Muscle layer of duodenum (tissue), 2 donors: ENCODE measurements at regions not wholly inside any gene's neighbourhood (a gene's known extent, or its start where the extent isn't known, plus 50 kb on each side); places are given as distances from the start of the nearest gene placed in this dataset.

Experiments used
- H3K27ac ChIP-seq: one replicate; pipeline ENCODE4 v1.7.0; 2013; ENCODE audit warnings: mild to moderate bottlenecking, low read length
- H3K27me3 ChIP-seq: one replicate; pipeline ENCODE4 v1.7.0; 2013; ENCODE audit warnings: low read depth, mild to moderate bottlenecking, control low read depth, low read length
- H3K36me3 ChIP-seq, 2 donors: one replicate each; pipeline ENCODE4 v1.7.0; 2013; ENCODE audit warnings: low read length in 2 of 2, control low read depth in 1 of 2, mild to moderate bottlenecking in 1 of 2; ENCODE audit not compliant: insufficient read depth in 2 of 2, control insufficient read depth in 1 of 2
- H3K4me1 ChIP-seq, 2 donors: one replicate each; pipeline ENCODE4 v1.7.0; 2013; ENCODE audit warnings: low read length in 2 of 2, mild to moderate bottlenecking in 2 of 2, control low read depth in 1 of 2, moderate library complexity in 1 of 2; ENCODE audit not compliant: insufficient read depth in 2 of 2, control insufficient read depth in 1 of 2
- H3K4me3 ChIP-seq, 2 donors: one replicate each; pipeline ENCODE4 v1.7.0; 2013; ENCODE audit warnings: low read length in 2 of 2, low read depth in 1 of 2, mild to moderate bottlenecking in 1 of 2
- H3K9me3 ChIP-seq, 2 donors: one replicate each; pipeline ENCODE4 v1.7.0; 2013; ENCODE audit warnings: low read length in 2 of 2, control low read depth in 1 of 2, mild to moderate bottlenecking in 1 of 2; ENCODE audit not compliant: control insufficient read depth in 1 of 2
- donor health status: healthy.

DNA sequence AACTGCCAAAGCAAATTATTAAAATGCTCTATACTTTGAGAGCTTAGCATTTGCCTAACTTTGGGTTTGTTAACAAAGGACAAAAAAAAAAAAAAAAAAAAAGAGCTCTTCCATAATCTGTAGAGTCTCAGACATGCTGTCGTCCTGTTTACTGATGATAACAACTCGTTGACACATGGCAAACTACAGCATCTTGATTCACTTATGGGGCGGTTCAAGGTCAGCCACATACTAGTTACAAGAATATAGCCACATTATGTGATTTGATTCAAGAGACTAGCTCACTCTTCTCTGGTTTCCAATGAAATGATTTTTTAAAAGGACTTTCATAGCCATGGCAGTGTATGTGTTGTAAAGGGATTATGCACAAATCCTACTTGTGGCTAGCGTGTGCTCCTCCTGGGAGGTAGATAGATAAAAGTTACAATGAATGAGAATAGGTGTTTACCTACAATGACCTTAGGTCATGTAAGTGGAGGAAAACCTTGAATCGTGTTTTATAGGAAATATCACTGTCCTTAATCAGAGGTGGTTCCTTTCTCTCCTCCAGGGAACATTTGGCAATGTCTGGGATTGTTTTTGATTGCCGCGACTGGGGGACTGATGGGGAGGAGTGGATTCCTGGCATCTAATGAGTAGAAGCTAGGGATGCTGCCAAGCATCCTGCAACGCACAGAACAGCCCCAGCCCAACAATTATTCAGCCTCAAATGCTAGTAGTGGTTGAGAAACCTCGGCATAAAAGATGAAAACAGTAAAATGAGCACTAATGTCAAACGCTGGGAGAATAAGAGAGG is 969.2 kb upstream of the SLC35B3 start:
- Histone ChIP-seq H3K27me3 (no peaks in the 10 kb centered on the region), H3K36me3 (no peaks in the 10 kb centered on the region), H3K9me3 (no peaks in the 10 kb centered on the region), H3K27ac (no peak overlapping the region), H3K4me3 (no peak overlapping the region), H3K4me1 (no peaks in the 10 kb centered on the region)

- no peaks in the 10 kb centered on the region for H3K36me3 ChIP-seq
- H3K27ac ChIP-seq = no peak overlapping the region
- no peaks in the 10 kb centered on the region for H3K9me3 ChIP-seq
- H3K27me3 ChIP-seq = no peaks in the 10 kb centered on the region
- no peaks in the 10 kb centered on the region for H3K4me1 ChIP-seq
- H3K4me3 ChIP-seq = no peak overlapping the region
Observed at GRCh38 chr6:9403736-9404135, 968.4 kb upstream of the SLC35B3 start.

- no peaks in the 10 kb centered on the region for H3K27me3 ChIP-seq
- no peak overlapping the region for H3K4me3 ChIP-seq
- no peaks in the 10 kb centered on the region for H3K4me1 ChIP-seq
- no peaks in the 10 kb centered on the region for H3K9me3 ChIP-seq
- no peak overlapping the region for H3K27ac ChIP-seq
- no peaks in the 10 kb centered on the region for H3K36me3 ChIP-seq
Observed at GRCh38 chr6:9401960-9402359, 966.6 kb upstream of the SLC35B3 start.

- H3K27ac ChIP-seq = no peak overlapping the region
- H3K4me3 ChIP-seq = no peak overlapping the region
- no peaks in the 10 kb centered on the region for H3K4me1 ChIP-seq
- no peaks in the 10 kb centered on the region for H3K36me3 ChIP-seq
- no peaks in the 10 kb centered on the region for H3K9me3 ChIP-seq
- H3K27me3 ChIP-seq = no peaks in the 10 kb centered on the region
Observed at GRCh38 chr6:9399916-9400315, 964.6 kb upstream of the SLC35B3 start.

GRCh38 chr6:9398767-9399373 is 963.5 kb upstream of the SLC35B3 start:
- no peaks in the 10 kb centered on the region for H3K9me3 ChIP-seq
- no peak overlapping the region for H3K27ac ChIP-seq
- no peak overlapping the region for H3K4me3 ChIP-seq
- no peaks in the 10 kb centered on the region for H3K36me3 ChIP-seq
- no peaks in the 10 kb centered on the region for H3K27me3 ChIP-seq
- H3K4me1 ChIP-seq = no peaks in the 10 kb centered on the region

DNA sequence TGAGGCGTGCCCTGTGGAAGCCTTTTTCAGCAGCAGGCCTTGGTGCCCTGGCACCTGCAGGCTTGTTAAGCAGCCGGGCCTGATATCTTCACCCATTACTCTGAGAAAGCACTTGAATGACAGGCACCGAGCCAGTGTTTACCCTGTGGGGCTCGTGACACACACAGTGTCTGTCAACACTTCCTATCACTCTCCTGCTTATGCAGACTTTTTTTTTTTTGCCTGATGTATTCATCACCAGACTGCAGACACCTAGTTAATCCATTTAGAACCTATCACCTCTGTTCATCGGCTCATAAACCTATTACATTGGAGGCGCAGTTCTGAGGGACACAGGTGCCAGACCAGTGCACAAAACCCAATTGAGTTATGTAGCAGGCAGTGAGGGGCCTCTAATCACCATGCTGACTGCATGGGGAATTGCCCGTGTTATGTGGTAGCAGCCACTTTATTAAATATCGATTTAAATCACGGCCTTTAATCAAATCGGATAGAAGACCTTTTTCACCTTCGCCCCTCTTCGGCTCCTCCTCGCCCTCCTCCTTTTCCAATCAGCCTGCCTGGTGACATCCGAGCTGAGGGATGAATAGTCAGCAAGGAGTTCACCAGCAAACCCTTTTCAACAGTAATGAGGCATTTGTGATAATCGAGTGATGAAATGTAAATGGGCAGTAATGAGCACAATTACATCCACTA is 962.9 kb upstream of the SLC35B3 start:
- Histone ChIP-seq H3K27me3 (no peaks in the 10 kb centered on the region), H3K4me1 (no peaks in the 10 kb centered on the region), H3K4me3 (no peak overlapping the region), H3K9me3 (no peaks in the 10 kb centered on the region), H3K36me3 (no peaks in the 10 kb centered on the region), H3K27ac (no peak overlapping the region)

GRCh38 chr6:9388596-9388995 is 953.3 kb upstream of the SLC35B3 start:
- Histone ChIP-seq H3K4me3 (no peak overlapping the region), H3K9me3 (no peaks in the 10 kb centered on the region), H3K36me3 (no peaks in the 10 kb centered on the region), H3K27ac (no peak overlapping the region), H3K4me1 (no peaks in the 10 kb centered on the region), H3K27me3 (no peaks in the 10 kb centered on the region)

- no peaks in the 10 kb centered on the region for H3K27me3 ChIP-seq
Observed at GRCh38 chr6:9380568-9380967, 945.2 kb upstream of the SLC35B3 start.

DNA sequence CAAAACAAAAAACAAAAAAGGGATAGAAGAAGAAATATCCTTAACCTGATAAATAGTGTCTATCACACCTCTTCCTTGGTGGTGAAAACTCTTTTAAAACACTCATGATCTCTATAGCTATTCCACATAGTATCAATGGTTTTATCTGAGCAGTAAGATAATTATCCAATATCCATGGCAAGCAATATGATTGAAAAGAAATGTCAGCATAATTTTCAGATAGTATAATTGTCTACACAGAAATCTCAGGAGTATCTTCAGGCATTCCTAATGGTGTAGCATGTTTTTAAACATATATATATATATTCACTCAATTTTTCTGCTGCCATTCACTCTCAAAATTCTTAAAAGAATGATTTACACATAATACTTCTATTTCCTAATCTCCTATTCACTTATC is 938.0 kb upstream of the SLC35B3 start:
- no peaks in the 10 kb centered on the region for H3K27me3 ChIP-seq
- H3K36me3 ChIP-seq = no peaks in the 10 kb centered on the region
- H3K4me3 ChIP-seq = no peak overlapping the region
- H3K9me3 ChIP-seq = no peaks in the 10 kb centered on the region
- no peak overlapping the region for H3K27ac ChIP-seq
- H3K4me1 ChIP-seq = no peaks in the 10 kb centered on the region

More at GRCh38 chr6:9380568-9380967, 945.2 kb upstream of the SLC35B3 start:
- no peaks in the 10 kb centered on the region for H3K9me3 ChIP-seq
- no peak overlapping the region for H3K4me3 ChIP-seq
- H3K36me3 ChIP-seq = no peaks in the 10 kb centered on the region
- H3K27ac ChIP-seq = no peak overlapping the region
- no peaks in the 10 kb centered on the region for H3K4me1 ChIP-seq

DNA sequence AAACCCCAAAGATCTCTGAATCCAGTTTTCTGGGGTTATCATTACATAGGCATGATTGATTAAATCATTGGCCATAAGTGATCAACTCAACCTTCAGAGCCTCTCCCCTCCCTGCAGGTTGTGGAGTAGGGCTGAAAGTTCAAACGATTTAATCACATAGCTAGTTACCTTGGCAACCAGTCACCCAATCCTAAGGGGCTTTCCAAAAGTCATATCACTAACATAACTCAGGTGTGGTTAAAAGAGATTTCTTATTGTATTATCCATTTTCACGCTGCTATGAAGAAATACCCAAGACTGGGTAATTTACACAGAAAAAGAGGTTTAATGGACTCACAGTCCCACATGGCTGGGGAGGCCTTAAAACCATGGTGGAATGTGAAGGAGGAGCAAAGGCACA is 935.1 kb upstream of the SLC35B3 start:
- Histone ChIP-seq H3K9me3 (no peaks in the 10 kb centered on the region), H3K27me3 (no peaks in the 10 kb centered on the region), H3K27ac (no peak overlapping the region), H3K4me1 (no peaks in the 10 kb centered on the region), H3K36me3 (no peaks in the 10 kb centered on the region), H3K4me3 (no peak overlapping the region)

DNA sequence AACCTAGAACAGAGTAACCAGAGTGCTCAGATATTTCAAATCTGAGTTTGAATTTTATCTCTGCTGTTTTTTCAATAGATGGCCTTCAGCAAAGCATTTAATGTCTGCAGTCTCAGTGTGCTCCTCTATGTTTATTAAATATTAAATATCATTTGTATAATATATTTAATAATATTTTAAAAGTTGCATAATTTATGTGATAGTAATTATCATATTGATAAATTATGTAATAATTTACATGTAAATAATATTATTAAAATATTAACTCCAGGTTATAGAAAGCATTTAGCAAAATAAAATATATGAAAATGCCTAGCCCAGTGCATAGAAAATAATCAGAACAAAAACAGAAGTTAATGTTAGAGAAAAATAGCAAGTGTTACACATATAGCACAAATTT is 930.0 kb upstream of the SLC35B3 start:
- peaks cover 3% of the 10 kb centered on the region in 2 donors for H3K9me3 ChIP-seq
- H3K4me1 ChIP-seq = no peaks in the 10 kb centered on the region
- H3K36me3 ChIP-seq = no peaks in the 10 kb centered on the region
- H3K4me3 ChIP-seq = no peak overlapping the region
- no peak overlapping the region for H3K27ac ChIP-seq
- no peaks in the 10 kb centered on the region for H3K27me3 ChIP-seq
